SK-N-SH (cell line): ENCODE measurements at regions not wholly inside any gene's neighbourhood (a gene's known extent, or its start where the extent isn't known, plus 50 kb on each side); places are given as distances from the start of the nearest gene placed in this dataset.

Experiments
- CTCF ChIA-PET: fragments of 300-600, 350-600 bp; formaldehyde crosslinking; extraction: SDS; loops from one replicate; lab custom pipeline; 2021; lab: Yijun Ruan, JAX
- POLR2A ChIA-PET: fragments of 350-600 bp; sonication (Branson Sonifier 250); formaldehyde crosslinking; extraction: SDS; loops from one replicate; lab custom pipeline; 2020; ENCODE audit warnings: antibody characterized with exemption, inconsistent platforms; lab: Yijun Ruan, JAX
- DNase-seq: peaks from one replicate; pipeline ENCODE4 v3.0.0; 2012
- H2AFZ ChIP-seq: fragments of 200-600 bp; sonication (generic); 2 replicates; pipeline ENCODE4 v1.8.1; 2016; ENCODE audit warnings: antibody characterized with exemption, mild to moderate bottlenecking, low read depth
- H3F3A ChIP-seq: fragments of 200-600 bp; sonication (generic); replicated peaks from 2 replicates; pipeline ENCODE3; 2016; ENCODE audit warnings: antibody characterized with exemption, mild to moderate bottlenecking; ENCODE audit not compliant: insufficient read depth
- H3K27ac ChIP-seq, 2 experiments: fragments of 200-500 bp in 1 of 2; fragments of 200-600 bp in 1 of 2; sonication (Bioruptor generic) in 1 of 2; sonication (generic), shearing (Covaris generic) in 1 of 2; 2 replicates each; pipeline versions ENCODE4 v1.5.1 to v1.6.1; 2014 to 2016; ENCODE audit warnings: low read depth in 2 of 2, inconsistent platforms in 1 of 2, low read length in 1 of 2, mild to moderate bottlenecking in 1 of 2, mixed read lengths in 1 of 2
- H3K27me3 ChIP-seq: fragments of 200-600 bp; sonication (generic), shearing (Covaris generic); 2 replicates; pipeline ENCODE4 v1.6.1; 2016; ENCODE audit warnings: mixed run types; ENCODE audit not compliant: insufficient read depth
- H3K36me3 ChIP-seq, 2 experiments: fragments of 200-500 bp in 1 of 2; fragments of 200-600 bp in 1 of 2; sonication (Bioruptor generic) in 1 of 2; sonication (generic) in 1 of 2; replicated peaks in 1 of 2; 2 replicates each; pipeline versions ENCODE3 to v1.5.1; 2014 to 2016; ENCODE audit warnings: low read length in 1 of 2, mild to moderate bottlenecking in 1 of 2; ENCODE audit not compliant: insufficient read depth in 2 of 2, control insufficient read depth in 1 of 2
- H3K4me1 ChIP-seq, 2 experiments: fragments of 200-500 bp in 1 of 2; fragments of 200-600 bp in 1 of 2; sonication (Bioruptor generic) in 1 of 2; sonication (generic), shearing (Covaris generic) in 1 of 2; 2 replicates each; pipeline versions ENCODE4 v1.5.1 to v1.6.1; 2014 to 2016; ENCODE audit warnings: low read depth in 1 of 2, low read length in 1 of 2, mixed run types in 1 of 2; ENCODE audit not compliant: insufficient read depth in 2 of 2, control insufficient read depth in 1 of 2
- H3K4me2 ChIP-seq: fragments of 200-600 bp; sonication (generic), shearing (Covaris generic); 2 replicates; pipeline ENCODE4 v1.6.1; 2017; ENCODE audit warnings: mixed run types
- H3K4me3 ChIP-seq, 2 experiments: fragments of 200-500 bp in 1 of 2; fragments of 200-600 bp in 1 of 2; sonication (Bioruptor generic) in 1 of 2; sonication (generic), shearing (Covaris generic) in 1 of 2; 2 replicates each; pipeline versions ENCODE4 v1.5.1 to v1.8.1; 2014 to 2016; ENCODE audit warnings: low read depth in 2 of 2, inconsistent platforms in 1 of 2, low read length in 1 of 2, mild to moderate bottlenecking in 1 of 2, mixed read lengths in 1 of 2, moderate library complexity in 1 of 2
- H3K79me2 ChIP-seq: fragments of 200-600 bp; sonication (generic); 2 replicates; pipeline ENCODE4 v1.8.1; 2017; ENCODE audit warnings: mild to moderate bottlenecking; ENCODE audit not compliant: insufficient read depth
- H3K9ac ChIP-seq: fragments of 200-600 bp; sonication (generic); 2 replicates; pipeline ENCODE4 v1.6.1; 2017; ENCODE audit warnings: mixed run types
- H3K9me2 ChIP-seq: fragments of 200-600 bp; sonication (generic); 2 replicates; pipeline ENCODE4 v1.6.1; 2017; ENCODE audit warnings: mixed run types
- H3K9me3 ChIP-seq: fragments of 200-600 bp; sonication (generic); 2 replicates; pipeline ENCODE4 v1.6.1; 2017; ENCODE audit warnings: mixed run types, mild to moderate bottlenecking, moderate library complexity
- H4K20me1 ChIP-seq: fragments of 200-600 bp; sonication (generic); 2 replicates; pipeline ENCODE4 v1.6.1; 2017; ENCODE audit warnings: mild to moderate bottlenecking, mixed run types; ENCODE audit not compliant: insufficient read depth
- CHD2 ChIP-seq: fragments of 150-350 bp; IDR thresholded peaks from 2 replicates; pipeline ENCODE4 v1.6.1; 2018; ENCODE audit warnings: low read length; ENCODE audit not compliant: partially characterized antibody
- CTCF ChIP-seq: fragments of 200-600 bp; sonication (generic); IDR thresholded peaks from 2 replicates; pipeline ENCODE4 v1.6.1; 2017; ENCODE audit warnings: antibody characterized with exemption, mild to moderate bottlenecking, moderate library complexity
- ELF1 ChIP-seq: IDR thresholded peaks from 2 replicates; pipeline ENCODE4 v1.4.0; 2012
- FOXM1 ChIP-seq: IDR thresholded peaks from 2 replicates; pipeline ENCODE4 v1.4.0; 2012; ENCODE audit warnings: low read depth, mild to moderate bottlenecking
- GABPA ChIP-seq: IDR thresholded peaks from 2 replicates; pipeline ENCODE4 v1.4.0; 2012; ENCODE audit warnings: low read depth, mild to moderate bottlenecking
- GATA2 ChIP-seq: sonication (generic); formaldehyde crosslinking; IDR thresholded peaks from 2 replicates; pipeline ENCODE4 v1.5.0; 2020; ENCODE audit warnings: mild to moderate bottlenecking, missing genetic modification reagents
- JUND ChIP-seq: IDR thresholded peaks from 2 replicates; pipeline ENCODE4 v1.4.0; 2012
- MAX ChIP-seq: IDR thresholded peaks from 2 replicates; pipeline ENCODE4 v1.4.0; 2012; ENCODE audit warnings: low read depth
- MEF2A ChIP-seq: IDR thresholded peaks from 2 replicates; pipeline ENCODE4 v1.4.0; 2012; ENCODE audit warnings: low read depth, borderline replicate concordance
- MXI1 ChIP-seq: IDR thresholded peaks from 2 replicates; pipeline ENCODE4 v1.6.1; 2012; ENCODE audit warnings: mild to moderate bottlenecking, low read depth, low read length, improper control_type of control experiment
- PBX3 ChIP-seq: IDR thresholded peaks from 2 replicates; pipeline ENCODE4; 2012
- POLR2AphosphoS5 ChIP-seq: IDR thresholded peaks from 2 replicates; pipeline ENCODE4 v1.6.1; 2012; ENCODE audit warnings: low read depth, low read length
- RXRA ChIP-seq: IDR thresholded peaks from 2 replicates; pipeline ENCODE4 v1.4.0; 2012; ENCODE audit warnings: low read depth, mild to moderate bottlenecking, borderline replicate concordance
- USF1 ChIP-seq: IDR thresholded peaks from 2 replicates; pipeline ENCODE4 v1.4.0; 2012; ENCODE audit warnings: low read depth, borderline replicate concordance
- USF2 ChIP-seq: fragments of 150-350 bp; IDR thresholded peaks from 2 replicates; pipeline ENCODE4 v1.6.1; 2017; ENCODE audit warnings: antibody characterized with exemption, low read length, low read depth, borderline replicate concordance
- ZBTB33 ChIP-seq: IDR thresholded peaks from 2 replicates; pipeline ENCODE4 v1.4.0; 2012; ENCODE audit warnings: low read depth, borderline replicate concordance
- WGBS: methylation state at CpG from one replicate; pipeline ENCODE4 v1.1.6; 2017; ENCODE audit warnings: low lambda C conversion rate; 5-methylcytosine and 5-hydroxymethylcytosine counted together

- no peaks in the 10 kb centered on the region for H3F3A ChIP-seq
- H3K27me3 ChIP-seq = no peaks in the 10 kb centered on the region
- H3K4me3 ChIP-seq = no peak overlapping the region
- ChIA-PET POLR2A (no interaction called here), CTCF (no interaction called here)
- H3K9me3 ChIP-seq = no peaks in the 10 kb centered on the region
- H3K9ac ChIP-seq = no peak overlapping the region
- TF ChIP-seq RXRA (no peak), POLR2AphosphoS5 (no peak), MAX (no peak), CTCF (no peak), ZBTB33 (no peak), GABPA (no peak), GATA2 (CRISPR knock-in tag) (no peak), ELF1 (no peak), MXI1 (no peak), PBX3 (no peak), CHD2 (no peak), FOXM1 (no peak), JUND (no peak), USF1 (no peak), MEF2A (no peak), USF2 (no peak)
- 60% methylated on average over 3 of the region's 3 CpGs for WGBS
- H3K36me3 ChIP-seq = no peaks in the 10 kb centered on the region
- H3K79me2 ChIP-seq = no peaks in the 10 kb centered on the region
- no peaks in the 10 kb centered on the region for H4K20me1 ChIP-seq
- no peaks in the 10 kb centered on the region for H3K9me2 ChIP-seq
- no peak overlapping the region for H2AFZ ChIP-seq
- no peak overlapping the region for H3K27ac ChIP-seq
- no peak for DNase-seq
- no peak overlapping the region for H3K4me2 ChIP-seq
- H3K4me1 ChIP-seq = no peaks in the 10 kb centered on the region
Measured at GRCh38 chr4:151983854-151984253, 223.0 kb upstream of the GATB start.
